Large intestine (tissue), 3 donors: ENCODE measurements at regions not wholly inside any gene's neighbourhood (a gene's known extent, or its start where the extent isn't known, plus 50 kb on each side); places are given as distances from the start of the nearest gene placed in this dataset.
A peak's percentile ranks its signal among the peaks of the same experiment; 100 is the strongest.

Source experiments
- DNase-seq, 2 donors: peaks; one replicate each; pipeline versions ENCODE4 v3.0.0 to v3.0.0-alpha.2; 2013
- H3K27ac ChIP-seq: one replicate; pipeline ENCODE4 v1.5.1; 2013; ENCODE audit warnings: low read length
- H3K27me3 ChIP-seq: 2 replicates; pipeline ENCODE4 v1.6.1; 2013; ENCODE audit warnings: low read length; ENCODE audit not compliant: control insufficient read depth, insufficient read depth
- H3K36me3 ChIP-seq: 2 replicates; pipeline ENCODE4 v1.6.1; 2013; ENCODE audit warnings: low read length; ENCODE audit not compliant: control insufficient read depth, insufficient read depth
- H3K4me1 ChIP-seq: one replicate; pipeline ENCODE4 v1.6.1; 2013; ENCODE audit warnings: low read length; ENCODE audit not compliant: control insufficient read depth, insufficient read depth
- H3K4me3 ChIP-seq: one replicate; pipeline ENCODE4 v1.5.1; 2013; ENCODE audit warnings: low read length
- H3K9me3 ChIP-seq: one replicate; pipeline ENCODE4 v1.6.1; 2013; ENCODE audit warnings: mild to moderate bottlenecking, low read depth, low read length, moderate library complexity; ENCODE audit not compliant: control insufficient read depth
- WGBS: methylation state at CpG from one replicate; pipeline ENCODE4 v1.1.5; 2013; ENCODE audit warnings: low lambda C conversion rate; ENCODE audit not compliant: insufficient coverage; 5-methylcytosine and 5-hydroxymethylcytosine counted together

GRCh38 chr18:14921031-14921430 is 173.1 kb downstream of the ANKRD30B start:
- Histone ChIP-seq H3K4me3 (no peak overlapping the region), H3K36me3 (no peaks in the 10 kb centered on the region), H3K4me1 (peaks cover 6% of the 10 kb centered on the region), H3K27ac (peak overlapping the region; percentile 81), H3K27me3 (no peaks in the 10 kb centered on the region), H3K9me3 (peaks cover 6% of the 10 kb centered on the region)
- peak; percentile 70 to 79 for DNase-seq
- WGBS, result no CpG with 5 or more reads among the region's 5 CpGs

DNA sequence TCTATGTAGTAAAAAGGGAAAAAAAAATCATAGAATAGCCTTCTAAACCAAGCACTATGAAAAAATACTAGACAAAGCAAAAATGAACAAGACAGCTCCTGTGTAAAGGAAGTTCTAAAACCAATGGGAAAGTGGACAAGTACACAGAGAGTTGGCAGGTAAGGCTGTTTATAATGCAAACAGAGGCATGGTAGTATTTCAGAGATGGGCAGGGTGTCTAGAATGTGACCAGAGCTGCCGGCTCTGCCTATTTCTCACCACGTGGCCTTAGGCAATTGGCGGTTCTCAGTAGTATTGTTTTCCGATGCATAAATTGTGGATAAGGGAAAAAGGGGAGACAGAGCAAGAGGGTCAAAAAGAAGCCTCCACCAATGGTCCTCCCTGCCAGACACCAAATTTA is 173.6 kb downstream of the ANKRD30B start:
- H3K4me1 ChIP-seq, result peaks cover 6% of the 10 kb centered on the region
- no peak for DNase-seq
- WGBS, result no CpG with 5 or more reads among the region's 4 CpGs
- H3K4me3 ChIP-seq, result no peak overlapping the region
- H3K9me3 ChIP-seq, result peaks cover 6% of the 10 kb centered on the region
- H3K36me3 ChIP-seq, result no peaks in the 10 kb centered on the region
- no peaks in the 10 kb centered on the region for H3K27me3 ChIP-seq
- peak overlapping the region; percentile 81 for H3K27ac ChIP-seq

DNA sequence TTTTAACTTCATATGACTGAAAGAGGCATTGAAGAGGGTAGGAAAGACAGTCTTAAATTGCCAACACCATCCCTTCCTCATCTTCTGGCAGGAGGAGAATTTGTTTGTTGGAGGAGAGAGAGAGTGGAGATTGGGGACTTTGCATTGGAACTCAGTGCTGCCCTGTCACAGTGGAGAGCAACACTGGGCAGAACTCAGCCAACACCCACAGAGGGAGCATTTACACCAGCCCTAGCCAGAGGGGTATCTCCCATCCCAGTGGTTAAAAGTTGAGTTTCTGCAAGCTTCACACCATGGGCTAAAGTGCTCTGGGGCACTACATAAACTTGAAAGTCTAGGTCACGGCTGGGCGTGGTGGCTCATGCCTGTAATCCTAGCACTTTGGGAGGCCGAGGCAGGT is 174.1 kb downstream of the ANKRD30B start:
- peaks cover 6% of the 10 kb centered on the region for H3K4me1 ChIP-seq
- no peak overlapping the region for H3K4me3 ChIP-seq
- peak overlapping the region; percentile 81 for H3K27ac ChIP-seq
- DNase-seq, result peak in 1 of 2 donors; percentile 36
- WGBS, result no CpG with 5 or more reads among the region's 3 CpGs
- H3K9me3 ChIP-seq, result peaks cover 6% of the 10 kb centered on the region
- H3K27me3 ChIP-seq, result no peaks in the 10 kb centered on the region
- H3K36me3 ChIP-seq, result no peaks in the 10 kb centered on the region

DNA sequence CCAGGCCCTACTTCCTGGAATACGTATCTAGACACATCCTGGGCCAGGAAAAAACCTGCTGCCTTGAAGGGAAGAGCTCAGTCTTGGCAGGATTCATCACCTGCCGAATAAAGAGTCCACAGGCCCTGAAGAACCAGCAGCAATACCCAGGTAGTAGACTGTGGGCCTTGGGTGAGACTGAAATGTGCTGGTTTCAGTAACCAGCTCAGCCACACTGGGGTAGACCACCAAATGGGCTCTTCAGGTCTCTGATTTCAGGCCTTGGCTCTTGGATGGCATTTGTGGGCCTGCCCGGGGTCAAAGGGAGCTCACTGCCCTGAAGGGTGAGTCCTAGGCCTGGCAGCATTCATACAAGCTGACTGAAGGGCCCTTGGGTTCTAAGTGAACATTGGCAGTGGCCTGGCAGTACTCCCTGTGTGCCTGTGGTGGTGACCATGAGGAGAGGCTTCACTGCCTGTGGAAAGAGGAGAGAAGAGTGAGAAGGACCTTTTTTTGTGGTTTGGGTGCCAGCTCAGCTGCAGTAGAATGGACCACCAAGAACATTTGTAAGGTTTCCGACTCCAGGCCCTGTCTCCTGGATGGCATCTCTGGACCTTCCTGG is 175.1 kb downstream of the ANKRD30B start:
- H3K4me1 ChIP-seq, result peaks cover 6% of the 10 kb centered on the region
- DNase-seq, result no peak
- WGBS, result no CpG with 5 or more reads among the region's 4 CpGs
- peaks cover 6% of the 10 kb centered on the region for H3K9me3 ChIP-seq
- H3K4me3 ChIP-seq, result no peak overlapping the region
- H3K27me3 ChIP-seq, result no peaks in the 10 kb centered on the region
- no peak overlapping the region for H3K27ac ChIP-seq
- H3K36me3 ChIP-seq, result no peaks in the 10 kb centered on the region

GRCh38 chr18:14924226-14924625 is 176.3 kb downstream of the ANKRD30B start:
- no peak for DNase-seq
- Histone ChIP-seq H3K36me3 (no peaks in the 10 kb centered on the region), H3K4me1 (peaks cover 6% of the 10 kb centered on the region), H3K27ac (no peak overlapping the region), H3K4me3 (no peak overlapping the region), H3K27me3 (no peaks in the 10 kb centered on the region), H3K9me3 (peaks cover 6% of the 10 kb centered on the region)
- no CpG with 5 or more reads among the region's 4 CpGs for WGBS

DNA sequence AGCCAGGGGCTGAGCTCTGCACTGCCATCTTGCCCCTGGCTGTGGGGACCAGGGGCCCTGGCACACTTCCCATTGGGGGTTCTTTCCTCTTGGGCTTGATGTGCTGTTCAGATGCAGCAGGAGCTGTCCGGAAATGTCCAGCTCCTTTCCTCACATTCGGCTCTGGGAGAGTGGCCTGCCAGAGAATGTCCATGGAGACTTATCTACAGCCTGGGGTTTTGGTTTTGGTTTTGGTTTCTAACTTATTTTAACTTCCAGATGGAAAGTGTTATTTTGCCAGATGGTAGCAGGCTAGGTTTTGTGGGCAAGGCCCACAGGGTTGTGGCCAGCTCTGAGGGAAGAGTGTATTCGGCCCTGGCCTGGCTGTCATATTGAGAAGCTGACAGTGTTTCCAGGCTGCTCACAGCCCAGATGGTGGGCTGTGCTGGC is 177.3 kb downstream of the ANKRD30B start:
- H3K4me1 ChIP-seq, result peaks cover 5% of the 10 kb centered on the region
- WGBS, result no CpG with 5 or more reads among the region's 3 CpGs
- H3K27me3 ChIP-seq, result no peaks in the 10 kb centered on the region
- H3K9me3 ChIP-seq, result peaks cover 6% of the 10 kb centered on the region
- H3K4me3 ChIP-seq, result no peak overlapping the region
- no peaks in the 10 kb centered on the region for H3K36me3 ChIP-seq
- H3K27ac ChIP-seq, result no peak overlapping the region
- no peak for DNase-seq

DNA sequence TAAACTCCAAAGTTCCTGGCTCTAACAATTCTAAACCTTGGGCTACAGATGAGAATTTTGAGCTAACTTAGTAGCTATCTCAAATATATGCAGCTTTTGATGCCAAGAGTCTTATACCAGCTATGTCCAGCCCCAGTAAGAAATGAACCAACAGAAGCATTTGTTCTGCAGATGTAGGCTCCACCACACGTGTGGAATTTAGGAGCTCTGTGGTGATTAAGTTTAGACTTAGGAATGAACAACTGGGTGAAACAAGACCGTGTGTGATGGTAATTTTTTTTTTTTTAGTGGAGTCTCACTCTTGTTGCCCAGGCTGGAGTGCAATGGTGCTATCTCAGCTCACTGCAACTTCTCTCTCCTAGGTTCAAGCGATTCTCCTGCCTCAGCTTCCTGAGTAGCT is 179.7 kb downstream of the ANKRD30B start:
- Histone ChIP-seq H3K36me3 (no peaks in the 10 kb centered on the region), H3K9me3 (peaks cover 12% of the 10 kb centered on the region), H3K27ac (no peak overlapping the region), H3K4me3 (no peak overlapping the region), H3K27me3 (no peaks in the 10 kb centered on the region), H3K4me1 (no peaks in the 10 kb centered on the region)
- no CpG with 5 or more reads among the region's 3 CpGs for WGBS
- DNase-seq, result no peak

DNA sequence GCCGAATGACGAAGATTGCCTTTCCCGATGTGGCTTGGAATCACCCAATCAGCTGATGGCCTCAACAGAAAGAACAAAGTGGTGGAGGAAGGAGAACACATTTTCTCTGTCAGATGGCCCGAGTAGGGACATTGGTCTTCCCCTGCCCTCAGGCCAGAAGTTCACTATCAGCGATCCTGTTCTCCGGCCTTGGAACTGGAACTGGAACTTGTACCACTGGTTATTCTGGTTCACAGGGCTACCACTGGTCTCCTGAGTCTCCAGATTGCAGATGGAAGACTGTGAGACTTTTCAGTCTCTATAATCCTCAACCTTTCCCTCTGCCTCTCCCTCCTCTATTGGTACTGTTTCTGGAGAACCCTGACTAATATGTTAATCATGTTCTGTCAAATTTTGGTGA is 180.4 kb downstream of the ANKRD30B start:
- Histone ChIP-seq H3K36me3 (no peaks in the 10 kb centered on the region), H3K9me3 (peaks cover 15% of the 10 kb centered on the region), H3K27ac (no peak overlapping the region), H3K27me3 (no peaks in the 10 kb centered on the region), H3K4me1 (peaks cover 3% of the 10 kb centered on the region), H3K4me3 (no peak overlapping the region)
- WGBS, result 100% methylated on average over 1 of the region's 6 CpGs
- no peak for DNase-seq

DNA sequence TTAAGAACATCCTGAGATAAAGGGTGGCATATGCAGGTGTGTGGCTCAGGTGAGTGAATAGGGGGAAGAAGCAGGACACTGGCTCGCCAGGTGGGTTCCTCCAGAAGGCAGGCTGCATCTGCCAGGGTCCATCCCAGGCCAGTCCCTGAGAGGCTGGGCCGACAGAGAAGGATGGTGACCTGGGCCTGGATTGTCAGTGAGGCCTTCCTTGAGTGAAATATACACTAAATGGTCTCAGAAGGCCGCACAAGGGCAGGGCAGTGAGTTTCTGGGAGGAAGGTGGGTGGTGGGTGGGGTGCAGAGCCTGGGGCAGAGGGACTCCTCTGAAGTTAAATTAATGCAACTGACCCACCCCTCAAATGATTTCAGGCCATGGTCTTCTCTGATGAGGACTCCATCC is 182.1 kb downstream of the ANKRD30B start:
- H3K4me3 ChIP-seq, result no peak overlapping the region
- no CpG with 5 or more reads among the region's 3 CpGs for WGBS
- H3K9me3 ChIP-seq, result peaks cover 22% of the 10 kb centered on the region
- peaks cover 13% of the 10 kb centered on the region for H3K4me1 ChIP-seq
- H3K27ac ChIP-seq, result no peak overlapping the region
- H3K27me3 ChIP-seq, result no peaks in the 10 kb centered on the region
- no peaks in the 10 kb centered on the region for H3K36me3 ChIP-seq
- DNase-seq, result no peak

GRCh38 chr18:14930576-14930975 is 182.6 kb downstream of the ANKRD30B start:
- Histone ChIP-seq H3K27me3 (no peaks in the 10 kb centered on the region), H3K9me3 (peaks cover 17% of the 10 kb centered on the region), H3K4me1 (peaks cover 18% of the 10 kb centered on the region), H3K27ac (no peak overlapping the region), H3K4me3 (no peak overlapping the region), H3K36me3 (no peaks in the 10 kb centered on the region)
- DNase-seq, result no peak
- WGBS, result no CpG with 5 or more reads among the region's 2 CpGs
